Breast epithelium (tissue), 4 donors: ENCODE measurements at regions not wholly inside any gene's neighbourhood (a gene's known extent, or its start where the extent isn't known, plus 50 kb on each side); places are given as distances from the start of the nearest gene placed in this dataset.
"Not testable (repeated sequence)": the region's sequence is repeated elsewhere in the genome, so short reads cannot be mapped to it uniquely, and the experiment has no call there.

Experiments
- DNase-seq, 2 donors: peaks; one replicate each; pipeline ENCODE4 v3.0.0-alpha.2; 2019; ENCODE audit warnings: low spot score in 2 of 2
- H3K27ac ChIP-seq, 2 donors: fragments of 200-600 bp; sonication (generic) in 1 of 2; one replicate each; pipeline ENCODE4 v1.5.1; 2016 to 2019; ENCODE audit warnings: mild to moderate bottlenecking in 1 of 2
- H3K27me3 ChIP-seq, 2 donors: fragments of 200-600 bp; sonication (generic) in 1 of 2; one replicate each; pipeline versions ENCODE4 v1.5.1 to v1.6.0; 2017 to 2019; ENCODE audit warnings: control low read depth in 1 of 2, mild to moderate bottlenecking in 1 of 2
- H3K36me3 ChIP-seq: fragments of 200-600 bp; one replicate; pipeline ENCODE4 v1.5.1; 2019
- H3K4me1 ChIP-seq, 2 donors: fragments of 200-600 bp; sonication (generic); one replicate each; pipeline ENCODE4 v1.5.1; 2016 to 2019; ENCODE audit warnings: control low read depth in 1 of 2
- H3K4me3 ChIP-seq, 3 donors: fragments of 200-600 bp; sonication (generic); 1 replicate in 2 of 3; 2 replicates in 1 of 3; pipeline ENCODE4 v1.5.1; 2016 to 2019; ENCODE audit warnings: mild to moderate bottlenecking in 3 of 3, moderate library complexity in 2 of 3
- H3K9me3 ChIP-seq, 2 donors: fragments of 200-600 bp; sonication (generic) in 1 of 2; one replicate each; pipeline ENCODE4 v1.5.1; 2016 to 2019; ENCODE audit warnings: control low read depth in 1 of 2
- POLR2A ChIP-seq: fragments of 450-650 bp; IDR thresholded peaks from one replicate; pipeline ENCODE4 v1.6.1; 2016; ENCODE audit warnings: antibody characterized with exemption, mild to moderate bottlenecking, moderate library complexity
- POLR2AphosphoS5 ChIP-seq, 3 donors: sonication (generic); formaldehyde crosslinking; IDR thresholded peaks; one replicate each; pipeline ENCODE4 v1.6.1; 2017; ENCODE audit warnings: antibody characterized with exemption in 3 of 3
- intact Hi-C: fragments of 100-400 bp; cut with DNase I; formaldehyde crosslinking; loops from one replicate; pipeline ENCODE4 v1.15.1; 2023; ENCODE audit warnings: low total_unique reads
- TF ChIP-seq, protein P1 (sequence below), 3 donors: fragments of 450-650 bp; IDR thresholded peaks; one replicate each; pipeline ENCODE4 v1.5.1; 2016 to 2017; ENCODE audit warnings: antibody characterized with exemption in 3 of 3, mild to moderate bottlenecking in 3 of 3, moderate library complexity in 3 of 3

DNA sequence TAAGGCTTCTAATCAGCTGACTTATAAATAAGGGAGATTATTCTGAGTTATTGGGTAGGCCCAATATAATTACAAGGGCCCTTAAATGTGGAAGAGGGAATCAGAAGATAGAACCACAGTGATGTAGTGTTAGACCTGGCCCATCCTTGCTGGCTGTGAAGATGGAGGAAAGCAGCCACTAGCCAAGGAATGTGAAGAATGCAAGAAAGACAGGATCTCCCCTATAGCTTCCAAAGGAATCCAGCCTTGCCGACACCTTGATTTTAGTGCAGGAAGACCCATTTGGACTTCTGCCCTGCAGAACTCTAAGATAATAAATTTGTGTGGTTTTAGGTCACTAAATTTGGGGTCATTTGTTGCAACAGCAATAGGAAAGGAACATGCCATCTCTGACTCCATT, 150.6 kb downstream of the SPATA18 start:
- no peak overlapping the region for H3K27ac ChIP-seq
- intact Hi-C loops = no loop called here
- no peaks in the 10 kb centered on the region for H3K4me1 ChIP-seq
- no peaks in the 10 kb centered on the region for H3K9me3 ChIP-seq
- H3K36me3 ChIP-seq = no peaks in the 10 kb centered on the region
- no peak overlapping the region for H3K4me3 ChIP-seq
- no peak for DNase-seq
- TF ChIP-seq, protein P1, sequence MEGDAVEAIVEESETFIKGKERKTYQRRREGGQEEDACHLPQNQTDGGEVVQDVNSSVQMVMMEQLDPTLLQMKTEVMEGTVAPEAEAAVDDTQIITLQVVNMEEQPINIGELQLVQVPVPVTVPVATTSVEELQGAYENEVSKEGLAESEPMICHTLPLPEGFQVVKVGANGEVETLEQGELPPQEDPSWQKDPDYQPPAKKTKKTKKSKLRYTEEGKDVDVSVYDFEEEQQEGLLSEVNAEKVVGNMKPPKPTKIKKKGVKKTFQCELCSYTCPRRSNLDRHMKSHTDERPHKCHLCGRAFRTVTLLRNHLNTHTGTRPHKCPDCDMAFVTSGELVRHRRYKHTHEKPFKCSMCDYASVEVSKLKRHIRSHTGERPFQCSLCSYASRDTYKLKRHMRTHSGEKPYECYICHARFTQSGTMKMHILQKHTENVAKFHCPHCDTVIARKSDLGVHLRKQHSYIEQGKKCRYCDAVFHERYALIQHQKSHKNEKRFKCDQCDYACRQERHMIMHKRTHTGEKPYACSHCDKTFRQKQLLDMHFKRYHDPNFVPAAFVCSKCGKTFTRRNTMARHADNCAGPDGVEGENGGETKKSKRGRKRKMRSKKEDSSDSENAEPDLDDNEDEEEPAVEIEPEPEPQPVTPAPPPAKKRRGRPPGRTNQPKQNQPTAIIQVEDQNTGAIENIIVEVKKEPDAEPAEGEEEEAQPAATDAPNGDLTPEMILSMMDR (IDR thresholded peaks at IDR 0.05) = no peak
- TF ChIP-seq POLR2A (no peak), POLR2AphosphoS5 (IDR thresholded peaks at IDR 0.05) (no peak)
- H3K27me3 ChIP-seq = no peaks in the 10 kb centered on the region

DNA sequence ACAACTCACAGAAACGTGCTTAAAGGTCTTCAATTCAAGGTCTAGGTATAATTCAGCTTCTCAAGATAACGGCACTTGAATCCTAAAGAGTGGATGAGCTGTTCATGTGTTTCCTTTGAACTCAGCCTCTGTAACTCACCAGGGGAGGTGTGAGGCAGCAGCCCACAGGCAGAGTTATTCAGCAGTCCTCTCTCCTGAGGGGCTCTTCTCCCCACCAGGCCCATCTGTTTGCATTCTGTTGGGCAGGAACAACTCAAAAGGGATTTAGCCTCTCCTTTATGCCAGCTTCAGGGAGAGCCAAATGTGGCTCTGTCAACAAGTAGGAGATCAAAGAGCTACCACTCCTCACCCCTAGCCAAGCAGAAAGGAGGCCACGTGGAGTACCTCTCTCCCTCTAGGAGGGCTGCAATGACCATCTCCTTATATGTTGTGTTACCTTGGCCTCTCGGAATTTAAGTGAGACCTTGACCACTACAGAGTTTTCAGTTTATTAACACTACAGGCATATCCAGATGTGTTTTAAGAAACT, 151.2 kb downstream of the SPATA18 start:
- Histone ChIP-seq H3K9me3 (no peaks in the 10 kb centered on the region), H3K36me3 (no peaks in the 10 kb centered on the region), H3K4me3 (no peak overlapping the region), H3K4me1 (no peaks in the 10 kb centered on the region), H3K27ac (no peak overlapping the region), H3K27me3 (no peaks in the 10 kb centered on the region)
- intact Hi-C loops = no loop called here
- no peak for TF ChIP-seq POLR2AphosphoS5 (IDR thresholded peaks at IDR 0.05)
- TF ChIP-seq POLR2A = no peak
- TF ChIP-seq, protein P1 (IDR thresholded peaks at IDR 0.05) = no peak
- no peak for DNase-seq

DNA sequence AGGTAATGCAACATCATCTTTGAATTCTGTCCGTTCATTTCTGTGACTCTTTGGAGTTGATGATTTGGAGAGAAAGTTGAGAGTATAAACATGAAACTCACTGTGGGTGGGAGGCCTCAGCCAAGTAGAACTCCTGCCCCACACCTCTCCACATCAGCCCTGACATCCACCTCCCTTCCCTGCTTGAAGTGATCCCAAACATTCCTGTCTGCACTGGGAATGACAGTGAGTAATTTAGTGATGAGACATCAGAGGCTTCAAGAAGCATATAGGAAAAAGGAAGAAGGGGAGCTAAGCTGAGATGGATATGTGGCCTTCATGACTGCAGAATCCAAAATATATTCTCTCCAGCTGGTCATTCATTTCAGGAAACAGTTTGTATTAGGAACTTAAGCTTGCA, 151.8 kb downstream of the SPATA18 start:
- Histone ChIP-seq H3K4me1 (no peaks in the 10 kb centered on the region), H3K27me3 (no peaks in the 10 kb centered on the region), H3K4me3 (no peak overlapping the region), H3K9me3 (no peaks in the 10 kb centered on the region), H3K36me3 (no peaks in the 10 kb centered on the region), H3K27ac (no peak overlapping the region)
- DNase-seq = no peak
- TF ChIP-seq, protein P1 (IDR thresholded peaks at IDR 0.05) = no peak
- TF ChIP-seq POLR2AphosphoS5 (IDR thresholded peaks at IDR 0.05) (no peak), POLR2A (no peak)
- intact Hi-C loops = no loop called here

DNA sequence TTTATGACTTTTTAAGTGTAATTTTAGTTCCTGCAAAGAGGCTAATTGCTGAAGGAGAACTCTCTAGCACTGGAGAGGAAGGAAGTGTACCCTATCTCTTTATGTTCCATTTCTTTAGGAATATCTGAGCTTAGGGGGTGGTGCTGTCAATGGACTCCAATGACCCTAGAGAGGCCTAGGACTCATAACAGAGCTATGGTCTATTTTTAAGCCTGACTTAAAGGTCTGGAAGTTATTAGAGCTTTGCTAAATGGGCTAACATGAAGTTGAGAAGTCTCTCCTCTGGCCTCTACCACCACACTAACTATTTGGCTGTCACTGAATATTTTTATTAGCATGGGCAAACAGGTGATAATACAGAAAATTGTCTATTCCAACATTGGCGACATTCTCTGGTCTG, 152.2 kb downstream of the SPATA18 start:
- H3K9me3 ChIP-seq = no peaks in the 10 kb centered on the region
- H3K36me3 ChIP-seq = no peaks in the 10 kb centered on the region
- no peak overlapping the region for H3K4me3 ChIP-seq
- TF ChIP-seq POLR2A = no peak
- TF ChIP-seq POLR2AphosphoS5 (IDR thresholded peaks at IDR 0.05) = no peak
- TF ChIP-seq, protein P1 (IDR thresholded peaks at IDR 0.05) = no peak
- no peaks in the 10 kb centered on the region for H3K4me1 ChIP-seq
- no peaks in the 10 kb centered on the region for H3K27me3 ChIP-seq
- intact Hi-C loops = no loop called here
- no peak for DNase-seq
- H3K27ac ChIP-seq = no peak overlapping the region

DNA sequence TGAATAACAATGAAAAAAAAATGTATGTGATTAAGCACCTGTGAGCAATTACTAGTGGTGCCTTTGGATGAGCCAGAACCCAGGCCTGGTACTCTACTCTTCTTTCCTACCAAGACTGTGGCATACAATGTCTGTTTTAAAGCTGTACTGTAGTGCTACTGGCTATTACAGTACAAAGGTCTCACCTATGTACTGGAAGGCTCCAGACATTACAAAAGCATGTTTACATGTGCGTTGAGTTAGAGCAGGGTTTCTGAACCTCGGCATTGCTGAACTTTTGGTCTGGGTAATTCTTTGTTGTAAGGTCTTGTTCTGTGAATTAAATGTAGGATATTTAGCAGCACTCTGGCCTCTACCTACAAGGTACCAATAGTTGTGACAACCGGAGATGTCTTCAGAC, 153.8 kb downstream of the SPATA18 start:
- TF ChIP-seq POLR2A (no peak), POLR2AphosphoS5 (IDR thresholded peaks at IDR 0.05) (no peak)
- TF ChIP-seq, protein P1 (IDR thresholded peaks at IDR 0.05) = no peak
- Histone ChIP-seq H3K27me3 (no peaks in the 10 kb centered on the region), H3K27ac (no peak overlapping the region), H3K4me1 (no peaks in the 10 kb centered on the region), H3K36me3 (no peaks in the 10 kb centered on the region), H3K9me3 (no peaks in the 10 kb centered on the region), H3K4me3 (no peak overlapping the region)
- DNase-seq = no peak
- intact Hi-C loops = no loop called here

DNA sequence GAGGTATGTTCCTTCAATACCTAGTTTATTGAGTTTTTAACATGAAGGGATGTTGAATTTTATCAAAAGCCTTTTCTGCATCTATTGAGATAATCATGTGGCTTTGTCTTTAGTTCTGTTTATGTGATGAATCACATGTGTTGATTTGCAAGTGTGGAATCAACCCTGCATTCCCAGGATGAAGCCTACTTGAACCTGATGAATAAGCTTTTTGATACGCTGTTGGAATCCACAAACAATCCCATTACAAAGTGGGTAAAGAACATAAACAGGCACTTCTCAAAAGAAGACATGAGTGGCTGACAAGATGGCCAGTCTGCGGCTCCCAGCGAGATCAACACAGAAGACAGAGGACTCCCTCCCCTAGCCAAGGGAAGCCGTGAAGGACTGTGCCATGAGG, 156.0 kb downstream of the SPATA18 start:
- DNase-seq, H3K27ac ChIP-seq, H3K27me3 ChIP-seq, H3K36me3 ChIP-seq, intact Hi-C loops, H3K4me1 ChIP-seq, H3K4me3 ChIP-seq, H3K9me3 ChIP-seq: not testable (repeated sequence)
